ENCODE measurements at regions not wholly inside any gene's neighbourhood (a gene's known extent, or its start where the extent isn't known, plus 50 kb on each side); places are given as distances from the start of the nearest gene placed in this dataset.

- no peak overlapping the region for H3K4me3 ChIP-seq
- 91% methylated on average over 10 of the region's 10 CpGs for WGBS, 2 donors
- H3K27me3 ChIP-seq, result no peaks in the 10 kb centered on the region
- TF ChIP-seq CTCF (IDR thresholded peaks at IDR 0.05) (no peak), POLR2A (IDR thresholded peaks at IDR 0.05) (no peak), EP300 (IDR thresholded peaks at IDR 0.05) (no peak)
- no peaks in the 10 kb centered on the region for H3K4me1 ChIP-seq
- no peak overlapping the region for H3K27ac ChIP-seq
- no peaks in the 10 kb centered on the region for H3K36me3 ChIP-seq
- no peak for DNase-seq (ENCODE audit: low spot score in 2 of 2)
- no peaks in the 10 kb centered on the region for H3K9me3 ChIP-seq
These were observed 203.1 kb downstream of the OPA1 start for GRCh38 chr3:193796089-193796488.

GRCh38 chr3:193797566-193797965 lies 204.6 kb downstream of the OPA1 start:
- 87 to 92% methylated on average over 5 of the region's 5 CpGs for WGBS, 2 donors
- DNase-seq (ENCODE audit: low spot score in 2 of 2), result no peak
- Histone ChIP-seq H3K4me3 (no peak overlapping the region), H3K36me3 (no peaks in the 10 kb centered on the region), H3K27ac (no peak overlapping the region), H3K9me3 (no peaks in the 10 kb centered on the region), H3K4me1 (no peaks in the 10 kb centered on the region), H3K27me3 (no peaks in the 10 kb centered on the region)
- TF ChIP-seq CTCF (IDR thresholded peaks at IDR 0.05) (no peak), EP300 (IDR thresholded peaks at IDR 0.05) (no peak), POLR2A (IDR thresholded peaks at IDR 0.05) (no peak)

GRCh38 chr3:193798051-193798450 lies 205.0 kb downstream of the OPA1 start:
- H3K36me3 ChIP-seq, result no peaks in the 10 kb centered on the region
- no peaks in the 10 kb centered on the region for H3K27me3 ChIP-seq
- no peaks in the 10 kb centered on the region for H3K9me3 ChIP-seq
- 80 to 82% methylated on average over 4 of the region's 4 CpGs for WGBS, 2 donors
- no peaks in the 10 kb centered on the region for H3K4me1 ChIP-seq
- no peak overlapping the region for H3K27ac ChIP-seq
- no peak for DNase-seq (ENCODE audit: low spot score in 2 of 2)
- TF ChIP-seq CTCF (IDR thresholded peaks at IDR 0.05) (no peak), EP300 (IDR thresholded peaks at IDR 0.05) (no peak), POLR2A (IDR thresholded peaks at IDR 0.05) (no peak)
- H3K4me3 ChIP-seq, result no peak overlapping the region

- Histone ChIP-seq H3K9me3 (no peaks in the 10 kb centered on the region), H3K4me3 (no peak overlapping the region), H3K27ac (no peak overlapping the region), H3K4me1 (no peaks in the 10 kb centered on the region), H3K27me3 (no peaks in the 10 kb centered on the region), H3K36me3 (no peaks in the 10 kb centered on the region)
- WGBS, 2 donors, result 80 to 81% methylated on average over 12 of the region's 12 CpGs
- TF ChIP-seq POLR2A (IDR thresholded peaks at IDR 0.05), result no peak
- TF ChIP-seq EP300 (IDR thresholded peaks at IDR 0.05), result no peak
- TF ChIP-seq CTCF (IDR thresholded peaks at IDR 0.05), result no peak
- no peak for DNase-seq (ENCODE audit: low spot score in 2 of 2)
These were observed 207.4 kb downstream of the OPA1 start for GRCh38 chr3:193800138-193801043.

- no peak for DNase-seq (ENCODE audit: low spot score in 2 of 2)
- H3K36me3 ChIP-seq, result no peaks in the 10 kb centered on the region
These were observed 208.1 kb downstream of the OPA1 start for GRCh38 chr3:193801097-193801496.

More at GRCh38 chr3:193801097-193801496, 208.1 kb downstream of the OPA1 start:
- H3K27ac ChIP-seq, result no peak overlapping the region
- H3K4me3 ChIP-seq, result no peak overlapping the region
- no peaks in the 10 kb centered on the region for H3K9me3 ChIP-seq
- H3K27me3 ChIP-seq, result no peaks in the 10 kb centered on the region
- TF ChIP-seq EP300 (IDR thresholded peaks at IDR 0.05), result no peak
- no peak for TF ChIP-seq POLR2A (IDR thresholded peaks at IDR 0.05)
- no peak for TF ChIP-seq CTCF (IDR thresholded peaks at IDR 0.05)
- H3K4me1 ChIP-seq, result no peaks in the 10 kb centered on the region
